GM12864 (cell line): ENCODE measurements at regions not wholly inside any gene's neighbourhood (a gene's known extent, or its start where the extent isn't known, plus 50 kb on each side); places are given as distances from the start of the nearest gene placed in this dataset.

ENCODE experiments used
- DNase-seq: peaks from one replicate; pipeline ENCODE4 v3.0.0-alpha.2; 2011; ENCODE audit warnings: low read depth
- H3K4me3 ChIP-seq: 2 replicates; pipeline ENCODE4 v1.5.1; 2011; ENCODE audit warnings: mild to moderate bottlenecking, low read depth, low read length, control low read depth
- CTCF ChIP-seq: IDR thresholded peaks from 2 replicates; pipeline ENCODE4 v1.5.1; 2011; ENCODE audit warnings: low read depth, mild to moderate bottlenecking, moderate library complexity, low read length, control low read depth, inconsistent platforms; ENCODE audit errors: missing control alignments

- TF ChIP-seq CTCF: no peak
- H3K4me3 ChIP-seq: no peak overlapping the region
- no peak for DNase-seq
Measured at GRCh38 chr5:171688696-171689495, 96.7 kb upstream of the SMIM23 start.

GRCh38 chr5:171689853-171690417 lies 95.7 kb upstream of the SMIM23 start:
- no peak for TF ChIP-seq CTCF
- no peak for DNase-seq
- H3K4me3 ChIP-seq: no peak overlapping the region

- TF ChIP-seq CTCF: no peak
- H3K4me3 ChIP-seq: no peak overlapping the region
- no peak for DNase-seq
Measured at GRCh38 chr5:171692107-171692506, 93.5 kb upstream of the SMIM23 start.

- DNase-seq: no peak
- no peak overlapping the region for H3K4me3 ChIP-seq
- TF ChIP-seq CTCF: no peak
Measured at GRCh38 chr5:171692936-171693335, 92.7 kb upstream of the SMIM23 start.

GRCh38 chr5:171693412-171693811 lies 92.2 kb upstream of the SMIM23 start:
- no peak for DNase-seq
- no peak for TF ChIP-seq CTCF
- H3K4me3 ChIP-seq: no peak overlapping the region

GRCh38 chr5:171695804-171696203 lies 89.8 kb upstream of the SMIM23 start:
- no peak overlapping the region for H3K4me3 ChIP-seq
- no peak for TF ChIP-seq CTCF
- DNase-seq: no peak
